Endodermal cell (in vitro differentiated cells): ENCODE measurements at regions not wholly inside any gene's neighbourhood (a gene's known extent, or its start where the extent isn't known, plus 50 kb on each side); places are given as distances from the start of the nearest gene placed in this dataset.

Experiments used
- DNase-seq: peaks from one replicate; pipeline ENCODE4 v3.0.0-alpha.2; 2017
- H3K27ac ChIP-seq: 2 replicates; pipeline ENCODE4 v1.5.1; 2013; ENCODE audit warnings: mild to moderate bottlenecking, low read depth, low read length, moderate library complexity
- H3K27me3 ChIP-seq: 2 replicates; pipeline ENCODE4 v1.6.1; 2013; ENCODE audit warnings: mild to moderate bottlenecking, low read length, moderate library complexity; ENCODE audit not compliant: insufficient read depth, control insufficient read depth, poor library complexity, severe bottlenecking
- H3K36me3 ChIP-seq: 2 replicates; pipeline ENCODE4 v1.7.0; 2013; ENCODE audit warnings: mild to moderate bottlenecking, low read length, moderate library complexity; ENCODE audit not compliant: control insufficient read depth, insufficient read depth
- H3K4me1 ChIP-seq: one replicate; pipeline ENCODE4 v1.7.0; 2013; ENCODE audit warnings: low read length; ENCODE audit not compliant: control insufficient read depth, insufficient read depth
- H3K4me3 ChIP-seq: 2 replicates; pipeline ENCODE4 v1.5.1; 2013; ENCODE audit warnings: mild to moderate bottlenecking, low read length, moderate library complexity
- H3K9ac ChIP-seq: 2 replicates; pipeline ENCODE4 v1.6.1; 2013; ENCODE audit warnings: mild to moderate bottlenecking, low read length, moderate library complexity; ENCODE audit not compliant: poor library complexity, severe bottlenecking; ENCODE audit errors: extremely low read depth
- H3K9me3 ChIP-seq: 2 replicates; pipeline ENCODE4 v1.6.1; 2013; ENCODE audit warnings: mild to moderate bottlenecking, low read length, moderate library complexity; ENCODE audit not compliant: control insufficient read depth
- H3K27ac Mint-ChIP-seq: 2 replicates; pipeline ENCODE4 v1.8.0; 2020; ENCODE audit warnings: mixed read lengths
- H3K27me3 Mint-ChIP-seq: 2 replicates; pipeline ENCODE4 v1.8.0; 2021; ENCODE audit warnings: mild to moderate bottlenecking, mixed read lengths; ENCODE audit not compliant: insufficient read depth
- H3K36me3 Mint-ChIP-seq: 2 replicates; pipeline ENCODE4 v1.8.0; 2020; ENCODE audit warnings: low read depth, mixed read lengths
- H3K4me1 Mint-ChIP-seq: 2 replicates; pipeline ENCODE4 v1.8.0; 2020; ENCODE audit warnings: mixed read lengths
- H3K4me3 Mint-ChIP-seq: 2 replicates; pipeline ENCODE4 v1.8.0; 2020; ENCODE audit warnings: mild to moderate bottlenecking, moderate library complexity, mixed read lengths
- H3K9me3 Mint-ChIP-seq: 2 replicates; pipeline ENCODE4 v1.8.0; 2020; ENCODE audit warnings: mild to moderate bottlenecking, mixed read lengths
- WGBS, 2 experiments: methylation state at CpG; one replicate each; pipeline versions ENCODE4 v1.1.5 to v1.1.7; 2013; ENCODE audit warnings: missing lambda C conversion rate in 2 of 2, mixed read lengths in 1 of 2; ENCODE audit not compliant: insufficient coverage in 1 of 2, insufficient read length in 1 of 2; 5-methylcytosine and 5-hydroxymethylcytosine counted together
- TF ChIP-seq, protein P1 (sequence below): fragments of 200-600 bp; sonication (generic); conservative IDR thresholded peaks from 2 replicates; pipeline ENCODE4 v1.5.0; 2021; ENCODE audit warnings: antibody characterized with exemption, mild to moderate bottlenecking

- no peak overlapping the region for H3K27ac ChIP-seq
- WGBS, 2 experiments, result 97 to 100% methylated on average over 1 of the region's 1 CpG
- Mint-ChIP-seq H3K4me1 (no peaks in the 10 kb centered on the region), H3K4me3 (no peak overlapping the region), H3K36me3 (no peaks in the 10 kb centered on the region), H3K27me3 (no peaks in the 10 kb centered on the region), H3K9me3 (no peaks in the 10 kb centered on the region), H3K27ac (no peak overlapping the region)
- TF ChIP-seq, protein P1, sequence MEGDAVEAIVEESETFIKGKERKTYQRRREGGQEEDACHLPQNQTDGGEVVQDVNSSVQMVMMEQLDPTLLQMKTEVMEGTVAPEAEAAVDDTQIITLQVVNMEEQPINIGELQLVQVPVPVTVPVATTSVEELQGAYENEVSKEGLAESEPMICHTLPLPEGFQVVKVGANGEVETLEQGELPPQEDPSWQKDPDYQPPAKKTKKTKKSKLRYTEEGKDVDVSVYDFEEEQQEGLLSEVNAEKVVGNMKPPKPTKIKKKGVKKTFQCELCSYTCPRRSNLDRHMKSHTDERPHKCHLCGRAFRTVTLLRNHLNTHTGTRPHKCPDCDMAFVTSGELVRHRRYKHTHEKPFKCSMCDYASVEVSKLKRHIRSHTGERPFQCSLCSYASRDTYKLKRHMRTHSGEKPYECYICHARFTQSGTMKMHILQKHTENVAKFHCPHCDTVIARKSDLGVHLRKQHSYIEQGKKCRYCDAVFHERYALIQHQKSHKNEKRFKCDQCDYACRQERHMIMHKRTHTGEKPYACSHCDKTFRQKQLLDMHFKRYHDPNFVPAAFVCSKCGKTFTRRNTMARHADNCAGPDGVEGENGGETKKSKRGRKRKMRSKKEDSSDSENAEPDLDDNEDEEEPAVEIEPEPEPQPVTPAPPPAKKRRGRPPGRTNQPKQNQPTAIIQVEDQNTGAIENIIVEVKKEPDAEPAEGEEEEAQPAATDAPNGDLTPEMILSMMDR, result no peak
- no peaks in the 10 kb centered on the region for H3K9me3 ChIP-seq
- H3K27me3 ChIP-seq, result no peaks in the 10 kb centered on the region
- DNase-seq, result no peak
- no peak overlapping the region for H3K9ac ChIP-seq
- H3K4me1 ChIP-seq, result no peaks in the 10 kb centered on the region
- H3K36me3 ChIP-seq, result no peaks in the 10 kb centered on the region
- no peak overlapping the region for H3K4me3 ChIP-seq
Measured at GRCh38 chr6:81985191-81985590, 232.7 kb upstream of the TENT5A start.

GRCh38 chr6:81984599-81984998 is 232.1 kb upstream of the TENT5A start:
- Histone ChIP-seq H3K27ac (no peak overlapping the region), H3K4me3 (no peak overlapping the region), H3K9ac (no peak overlapping the region), H3K27me3 (no peaks in the 10 kb centered on the region), H3K9me3 (no peaks in the 10 kb centered on the region), H3K4me1 (no peaks in the 10 kb centered on the region), H3K36me3 (no peaks in the 10 kb centered on the region)
- H3K4me1 Mint-ChIP-seq, result no peaks in the 10 kb centered on the region
- no peak for DNase-seq
- WGBS, 2 experiments, result 88% methylated on average over 1 of the region's 1 CpG; no CpG with 5 or more reads in 1 of the 2 experiments
- peaks cover 3% of the 10 kb centered on the region for H3K9me3 Mint-ChIP-seq
- H3K27ac Mint-ChIP-seq, result no peak overlapping the region
- no peaks in the 10 kb centered on the region for H3K36me3 Mint-ChIP-seq
- TF ChIP-seq, protein P1, result no peak
- no peaks in the 10 kb centered on the region for H3K27me3 Mint-ChIP-seq
- no peak overlapping the region for H3K4me3 Mint-ChIP-seq

DNA sequence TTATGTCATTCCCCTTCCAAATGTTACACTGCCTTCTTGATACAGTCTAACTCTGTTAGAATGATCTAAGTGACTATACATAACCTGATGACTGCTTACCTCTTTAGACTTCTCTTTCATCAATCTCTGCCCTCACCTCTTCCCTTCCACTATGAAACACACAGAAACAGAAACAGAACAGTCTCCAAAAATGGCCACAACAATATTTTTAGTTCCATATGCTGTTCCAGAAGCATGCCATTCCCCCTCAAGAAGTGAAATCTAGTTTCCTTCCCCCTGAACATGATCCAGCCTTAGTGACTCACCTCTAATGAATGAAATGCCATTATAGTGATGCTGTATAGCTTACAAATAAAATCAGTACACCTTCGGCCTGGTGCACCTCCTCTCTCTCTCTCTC is 229.3 kb upstream of the TENT5A start:
- Histone ChIP-seq H3K27ac (no peak overlapping the region), H3K27me3 (no peaks in the 10 kb centered on the region), H3K4me3 (no peak overlapping the region), H3K36me3 (no peaks in the 10 kb centered on the region), H3K4me1 (no peaks in the 10 kb centered on the region), H3K9me3 (peaks cover 7% of the 10 kb centered on the region), H3K9ac (no peak overlapping the region)
- H3K4me3 Mint-ChIP-seq, result no peak overlapping the region
- peaks cover 3% of the 10 kb centered on the region for H3K9me3 Mint-ChIP-seq
- TF ChIP-seq, protein P1, result no peak
- H3K27me3 Mint-ChIP-seq, result no peaks in the 10 kb centered on the region
- 57% methylated on average over 1 of the region's 1 CpG; no CpG with 5 or more reads in 1 of the 2 experiments for WGBS, 2 experiments
- H3K27ac Mint-ChIP-seq, result no peak overlapping the region
- H3K36me3 Mint-ChIP-seq, result no peaks in the 10 kb centered on the region
- DNase-seq, result no peak
- no peaks in the 10 kb centered on the region for H3K4me1 Mint-ChIP-seq
